ENCODE measurements at regions not wholly inside any gene's neighbourhood (a gene's known extent, or its start where the extent isn't known, plus 50 kb on each side); places are given as distances from the start of the nearest gene placed in this dataset.

GRCh38 chr21:38958323-38958705, 152.6 kb downstream of the ETS2 start:
- WGBS, 5 donors: 65 to 90% (median 82%) methylated on average over 2 to 3 of the region's 3 CpGs
- no peak for DNase-seq
- Histone ChIP-seq H3K4me3 (no peak overlapping the region), H3K36me3 (no peaks in the 10 kb centered on the region), H3K9me3 (peaks cover 0 to 8% (median 0%) of the 10 kb centered on the region in 8 donors), H3K27me3 (replicated peaks in 1 of 7) (no peaks in the 10 kb centered on the region), H3K27ac (peak overlapping the region in 5 of 8 donors; percentile 22 to 58 (median 55)), H3K4me1 (peaks cover 0 to 12% (median 0%) of the 10 kb centered on the region in 6 donors)
- TF ChIP-seq POLR2A (IDR thresholded peaks at IDR 0.05) (no peak), POLR2AphosphoS5 (IDR thresholded peaks at IDR 0.05) (no peak), CTCF (IDR thresholded peaks at IDR 0.05 in 8 of 11, conservative IDR thresholded peaks at IDR 0.05 in 3 of 11) (no peak)
- intact Hi-C loops (cut with DNase I; ENCODE audit: low total_unique reads): no loop called here

- Histone ChIP-seq H3K4me1 (peaks cover 0 to 12% (median 0%) of the 10 kb centered on the region in 6 donors), H3K9me3 (peaks cover 0 to 6% (median 0%) of the 10 kb centered on the region in 8 donors), H3K4me3 (no peak overlapping the region), H3K27ac (peak overlapping the region in 3 of 8 donors; percentile 55 to 57 (median 55)), H3K36me3 (no peaks in the 10 kb centered on the region), H3K27me3 (replicated peaks in 1 of 7) (no peaks in the 10 kb centered on the region)
- TF ChIP-seq POLR2AphosphoS5 (IDR thresholded peaks at IDR 0.05): no peak
- no peak for DNase-seq
- 51 to 69% (median 55%) methylated on average over 6 of the region's 6 CpGs for WGBS, 5 donors
- intact Hi-C loops (cut with DNase I; ENCODE audit: low total_unique reads): no loop called here
These were observed 152.0 kb downstream of the ETS2 start for GRCh38 chr21:38957575-38958322.

GRCh38 chr21:38956856-38957571, 151.3 kb downstream of the ETS2 start:
- DNase-seq: no peak
- intact Hi-C loops (cut with DNase I; ENCODE audit: low total_unique reads): no loop called here

GRCh38 chr21:38956521-38956855, 150.8 kb downstream of the ETS2 start:
- DNase-seq: no peak
- intact Hi-C loops (cut with DNase I; ENCODE audit: low total_unique reads): no loop called here
- H3K27me3 ChIP-seq (replicated peaks in 1 of 7): no peaks in the 10 kb centered on the region
- no peak overlapping the region for H3K27ac ChIP-seq
- TF ChIP-seq POLR2AphosphoS5 (IDR thresholded peaks at IDR 0.05): no peak
- WGBS, 5 donors: 87 to 95% (median 93%) methylated on average over 5 of the region's 5 CpGs
- H3K36me3 ChIP-seq: no peaks in the 10 kb centered on the region
- no peaks in the 10 kb centered on the region for H3K9me3 ChIP-seq
- H3K4me1 ChIP-seq: peaks cover 0 to 12% (median 0%) of the 10 kb centered on the region in 6 donors
- H3K4me3 ChIP-seq: no peak overlapping the region

More at GRCh38 chr21:38956856-38957571, 151.3 kb downstream of the ETS2 start:
- 50 to 80% (median 63%) methylated on average over 10 of the region's 10 CpGs for WGBS, 5 donors
- no peaks in the 10 kb centered on the region for H3K9me3 ChIP-seq
- H3K4me1 ChIP-seq: peaks cover 0 to 12% (median 0%) of the 10 kb centered on the region in 6 donors
- no peaks in the 10 kb centered on the region for H3K27me3 ChIP-seq (replicated peaks in 1 of 7)
- no peak for TF ChIP-seq CTCF (IDR thresholded peaks at IDR 0.05 in 8 of 11, conservative IDR thresholded peaks at IDR 0.05 in 3 of 11)
- no peak for TF ChIP-seq POLR2A (IDR thresholded peaks at IDR 0.05)
- no peak for TF ChIP-seq POLR2AphosphoS5 (IDR thresholded peaks at IDR 0.05)
- no peak overlapping the region for H3K27ac ChIP-seq
- no peaks in the 10 kb centered on the region for H3K36me3 ChIP-seq
- H3K4me3 ChIP-seq: no peak overlapping the region

GRCh38 chr21:38956007-38956406, 150.3 kb downstream of the ETS2 start:
- intact Hi-C loops (cut with DNase I; ENCODE audit: low total_unique reads): no loop called here
- TF ChIP-seq POLR2AphosphoS5 (IDR thresholded peaks at IDR 0.05) (no peak), POLR2A (IDR thresholded peaks at IDR 0.05) (no peak), CTCF (IDR thresholded peaks at IDR 0.05 in 8 of 11, conservative IDR thresholded peaks at IDR 0.05 in 3 of 11) (no peak)
- DNase-seq: no peak
- no peaks in the 10 kb centered on the region for H3K36me3 ChIP-seq
- H3K27ac ChIP-seq: no peak overlapping the region
- 83 to 97% (median 90%) methylated on average over 6 of the region's 6 CpGs for WGBS, 5 donors
- H3K4me1 ChIP-seq: peaks cover 0 to 12% (median 0%) of the 10 kb centered on the region in 6 donors
- no peaks in the 10 kb centered on the region for H3K27me3 ChIP-seq (replicated peaks in 1 of 7)
- no peak overlapping the region for H3K4me3 ChIP-seq
- no peaks in the 10 kb centered on the region for H3K9me3 ChIP-seq
